ENCODE measurements at regions not wholly inside any gene's neighbourhood (a gene's known extent, or its start where the extent isn't known, plus 50 kb on each side); places are given as distances from the start of the nearest gene placed in this dataset.

- H4K20me1 ChIP-seq (ENCODE audit: control insufficient read depth, insufficient read depth, insufficient read length) = no peaks in the 10 kb centered on the region
Measured at GRCh38 chr12:46933947-46934346, 108.2 kb upstream of the SLC38A4 start.

More at GRCh38 chr12:46933947-46934346, 108.2 kb upstream of the SLC38A4 start:
- no peak overlapping the region for H3K27ac Mint-ChIP-seq
- Histone ChIP-seq H3K79me1 (ENCODE audit: insufficient read depth, low read depth, low read length, poor library complexity, severe bottlenecking) (no peaks in the 10 kb centered on the region), H3K23ac (ENCODE audit: insufficient read length, low read depth, low read length) (no peak overlapping the region), H3K9ac (ENCODE audit: extremely low read depth, insufficient read length, low read length) (no peak overlapping the region), H3K4me1 (ENCODE audit: insufficient read depth, low read length) (no peaks in the 10 kb centered on the region), H2BK120ac (ENCODE audit: low read depth, low read length, poor library complexity, severe bottlenecking) (no peak overlapping the region), H3K4ac (ENCODE audit: low read depth, low read length) (no peak overlapping the region), H4K5ac (ENCODE audit: insufficient read length, low read depth, low read length) (no peak overlapping the region), H3T11ph (ENCODE audit: low read length) (no peak overlapping the region), H3K18ac (ENCODE audit: insufficient read length, low read depth, low read length) (no peak overlapping the region), H2BK20ac (ENCODE audit: low read depth, low read length, poor library complexity, severe bottlenecking) (no peak overlapping the region), H2BK5ac (ENCODE audit: insufficient read length, low read length) (no peak overlapping the region), H2BK15ac (ENCODE audit: low read depth, low read length) (no peak overlapping the region), H4K8ac (replicated peaks; ENCODE audit: insufficient read length, low read depth, low read length) (no peak overlapping the region), H3K23me2 (ENCODE audit: insufficient read length, low read depth, low read length, poor library complexity, severe bottlenecking) (no peaks in the 10 kb centered on the region), H3K79me2 (ENCODE audit: insufficient read depth, low read length) (no peaks in the 10 kb centered on the region), H2AFZ (ENCODE audit: low read length) (no peak overlapping the region), H4K91ac (ENCODE audit: insufficient read length, low read depth, low read length) (no peak overlapping the region), H3K27me3 (ENCODE audit: insufficient read depth, low read length) (no peaks in the 10 kb centered on the region), H3K27ac (ENCODE audit: insufficient read length, low read depth, low read length) (no peak overlapping the region), H2BK12ac (ENCODE audit: insufficient read length, low read depth, low read length) (no peak overlapping the region), H3K14ac (ENCODE audit: insufficient read depth, low read length) (no peak overlapping the region), H2AK5ac (ENCODE audit: insufficient read length, low read length) (no peak overlapping the region), H3K56ac (ENCODE audit: insufficient read length, low read depth, low read length) (no peak overlapping the region), H3K4me2 (ENCODE audit: insufficient read depth, insufficient read length, low read length) (no peak overlapping the region), H3K9me3 (ENCODE audit: control insufficient read depth, low read depth, low read length) (no peaks in the 10 kb centered on the region)
- peak; percentile 65 for TF ChIP-seq CTCF (conservative IDR thresholded peaks at IDR 0.05)
- H3K27me3 Mint-ChIP-seq (ENCODE audit: low read depth) = no peaks in the 10 kb centered on the region
- no CpG with 5 or more reads among the region's 1 CpG for WGBS (ENCODE audit: extremely low coverage, insufficient read length, low lambda C conversion rate)
- peaks cover 10 to 14% of the 10 kb centered on the region in 2 experiments; a peak in 4 of 5 replicates for H3K9me3 Mint-ChIP-seq
- H3K4me1 Mint-ChIP-seq = peaks cover 0 to 5% of the 10 kb centered on the region in 2 experiments; a peak in 1 of 4 replicates
- H3K4me3 Mint-ChIP-seq = no peak overlapping the region
- H3K36me3 Mint-ChIP-seq (ENCODE audit: insufficient read depth in 1 of 3, low read depth in 3 of 3) = peaks cover 0 to 8% (median 2%) of the 10 kb centered on the region in 3 experiments; a peak in 2 of 7 replicates
- DNase-seq = no peak

Data from H9 (cell line).